COR-L47 (cell line): ENCODE measurements at regions not wholly inside any gene's neighbourhood (a gene's known extent, or its start where the extent isn't known, plus 50 kb on each side); places are given as distances from the start of the nearest gene placed in this dataset.
"Not testable (repeated sequence)": the region's sequence is repeated elsewhere in the genome, so short reads cannot be mapped to it uniquely, and the experiment has no call there.

Experiments used
- DNase-seq: peaks from one replicate; lab custom pipeline; 2025; lab: John Stamatoyannopoulos, UW

DNA sequence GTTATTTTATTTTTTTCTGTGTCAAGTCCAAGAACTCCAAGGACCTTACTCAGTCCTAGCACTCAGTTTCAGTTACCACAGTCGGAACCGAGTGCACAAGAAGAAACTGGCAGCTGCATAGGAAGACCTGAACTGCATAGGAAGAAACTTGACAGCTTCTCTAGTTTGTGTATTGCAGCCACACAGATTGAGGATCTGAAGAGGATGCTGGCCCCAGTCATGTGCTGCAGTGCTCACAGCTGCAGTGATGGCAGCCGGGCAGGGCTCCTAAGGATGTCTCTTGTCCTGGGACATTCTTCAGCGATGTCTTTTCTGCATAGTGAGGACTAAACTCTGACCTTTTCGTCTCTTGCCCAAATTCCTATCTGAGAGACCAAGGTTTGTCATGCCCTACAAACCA, 261.2 kb downstream of the STIM2 start:
- no peak for DNase-seq

DNA sequence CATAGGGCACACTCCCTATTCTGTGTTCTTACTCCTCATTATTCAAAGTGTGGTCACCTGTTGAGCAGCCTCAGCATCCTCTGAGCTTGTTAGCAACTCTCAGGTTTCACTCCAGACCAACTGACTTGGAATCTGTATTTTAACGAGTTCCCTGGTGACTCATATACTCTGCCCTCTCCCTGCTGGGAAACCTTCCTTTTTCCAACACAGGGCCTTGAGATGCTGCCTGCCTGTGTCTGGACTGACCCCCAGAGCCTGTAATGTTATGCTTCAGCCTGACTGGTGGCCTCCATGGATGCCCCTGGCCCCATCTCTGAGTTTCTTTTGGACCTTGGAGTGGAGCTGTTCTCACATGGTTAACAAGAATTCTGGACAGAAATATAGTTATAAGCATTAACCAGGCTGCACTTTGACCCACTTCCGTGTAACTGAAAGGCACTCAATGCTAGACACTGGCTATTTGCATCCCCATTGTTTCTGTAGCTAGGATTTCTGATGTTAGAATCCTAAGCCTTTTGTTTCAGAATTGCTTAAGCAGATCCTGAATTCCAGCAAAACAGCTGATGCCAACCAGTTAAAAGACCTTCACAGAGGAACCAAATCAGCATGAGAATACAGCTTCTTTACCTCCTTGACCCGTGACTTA, 262.6 kb downstream of the STIM2 start:
- DNase-seq: no peak

GRCh38 chr4:27123769-27124124, 263.1 kb downstream of the STIM2 start:
- DNase-seq: no peak

GRCh38 chr4:27126895-27127294, 266.3 kb downstream of the STIM2 start:
- DNase-seq: not testable (repeated sequence)

DNA sequence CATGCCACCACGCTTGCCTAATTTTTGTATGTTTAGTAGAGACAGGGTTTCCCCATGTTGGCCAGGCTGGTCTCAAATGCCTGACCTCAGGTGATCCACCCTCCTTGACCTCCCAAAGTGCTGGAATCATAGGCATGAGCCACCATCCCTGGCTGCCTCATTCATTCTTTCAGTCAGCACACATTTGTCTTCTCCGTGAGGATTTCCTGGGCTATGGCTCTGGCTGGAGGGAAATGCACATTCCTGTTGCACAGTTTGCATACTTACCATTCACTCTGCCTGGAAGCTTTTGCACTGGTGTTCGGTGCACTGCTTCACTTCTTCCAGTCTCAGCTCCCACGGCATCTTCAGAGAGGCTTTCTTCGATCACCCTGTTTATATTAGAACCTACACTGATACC, 267.8 kb downstream of the STIM2 start:
- DNase-seq: no peak

DNA sequence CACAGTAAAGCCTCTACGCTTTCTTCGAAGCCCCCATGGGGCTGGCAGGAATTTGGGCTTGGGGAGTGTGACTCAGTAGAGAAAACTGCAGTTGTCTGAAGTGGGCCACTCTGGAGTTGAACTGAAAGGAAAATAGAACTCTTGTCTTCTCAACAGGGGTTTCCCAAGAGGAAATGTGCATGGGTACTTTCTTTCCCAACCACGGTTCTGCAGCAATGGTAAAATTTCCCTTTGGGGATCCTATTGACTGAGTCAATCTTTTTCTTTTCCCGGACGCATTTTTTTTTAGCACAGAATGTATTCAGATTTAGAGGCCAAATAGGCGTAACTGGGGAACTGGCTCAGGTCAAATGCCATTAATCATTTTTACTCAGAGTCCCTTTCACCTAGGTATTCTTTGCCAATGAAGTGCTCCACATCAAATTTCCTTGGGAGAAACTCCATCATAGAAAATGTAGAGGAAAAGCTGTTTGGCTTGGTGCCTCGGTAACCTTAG, 269.3 kb downstream of the STIM2 start:
- DNase-seq: no peak

DNA sequence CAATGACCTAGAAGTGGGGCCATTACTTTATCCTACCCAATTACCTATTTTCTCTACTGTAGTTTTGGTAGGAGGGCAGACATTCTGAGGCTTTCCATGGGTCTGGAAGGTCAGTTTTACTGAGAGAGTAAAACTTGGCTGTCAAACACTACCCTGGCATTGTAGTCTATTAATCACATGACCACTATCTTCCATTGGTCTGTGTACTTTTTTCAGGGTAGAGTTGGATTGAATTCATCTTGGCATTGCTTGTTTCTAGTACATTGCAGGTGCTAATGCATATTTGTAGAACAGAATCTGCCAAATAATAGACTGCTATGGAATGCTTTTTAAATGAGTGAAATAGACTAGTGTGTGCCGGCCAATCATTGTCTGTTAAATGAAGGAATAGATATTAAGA, 271.9 kb downstream of the STIM2 start:
- no peak for DNase-seq

- no peak for DNase-seq
These were observed 279.8 kb downstream of the STIM2 start for GRCh38 chr4:27140486-27140885.

DNA sequence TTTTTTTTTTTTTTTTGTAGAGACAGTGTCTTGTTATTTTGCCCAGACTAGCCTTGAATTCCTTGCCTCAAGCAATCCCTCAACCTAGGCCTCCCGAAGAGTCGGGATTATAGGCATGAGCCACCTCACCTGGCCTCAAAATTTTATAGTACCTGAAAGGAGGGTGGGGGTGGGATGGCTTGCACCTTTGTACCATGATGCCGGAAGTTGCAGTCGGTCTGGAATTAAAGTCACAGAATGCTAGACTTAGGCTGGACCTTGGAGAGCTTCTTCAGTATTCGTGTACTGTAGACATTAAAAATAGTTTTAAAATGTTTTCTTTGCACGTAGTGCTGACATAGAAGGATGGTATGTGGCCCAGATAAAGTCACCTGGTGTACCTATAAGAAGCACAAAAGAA, 280.9 kb downstream of the STIM2 start:
- DNase-seq: no peak

DNA sequence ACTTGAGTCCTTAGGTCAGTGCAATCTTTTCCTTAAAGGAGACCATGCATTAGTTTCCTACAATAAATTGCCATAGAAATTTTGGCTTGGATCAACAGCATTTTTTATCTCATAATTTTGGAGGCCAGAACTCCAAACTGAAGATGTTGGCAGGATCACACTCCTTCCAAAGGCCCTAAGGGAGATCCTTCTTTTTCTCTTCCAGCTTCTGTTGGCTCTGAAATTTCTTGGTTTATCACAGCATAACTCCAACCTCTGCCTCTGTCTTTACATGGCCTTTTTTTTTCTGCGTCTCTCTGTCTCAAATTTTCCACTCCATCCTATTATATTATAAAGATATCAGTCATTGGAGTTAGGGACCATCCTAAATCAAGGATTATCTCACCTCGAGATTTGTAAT, 282.2 kb downstream of the STIM2 start:
- DNase-seq: no peak

DNA sequence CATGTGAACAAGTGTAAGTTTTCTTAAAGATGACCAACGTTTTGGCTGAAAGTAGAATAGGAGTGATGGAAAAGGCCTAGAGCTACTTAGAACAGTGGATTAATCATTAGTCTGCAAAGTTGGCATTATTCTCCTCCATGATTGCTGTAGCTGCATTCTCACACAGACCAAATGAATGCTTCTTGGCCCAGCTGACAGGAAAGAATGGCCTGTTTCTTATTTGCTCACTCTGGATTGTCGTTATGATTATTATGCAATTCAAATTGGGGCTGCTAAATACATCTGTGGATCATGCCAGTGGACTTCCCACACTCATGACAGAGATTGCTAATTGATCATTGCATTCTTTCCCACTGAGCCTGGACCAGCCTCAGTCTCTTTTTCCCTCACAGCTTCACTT, 285.0 kb downstream of the STIM2 start:
- DNase-seq: no peak

DNA sequence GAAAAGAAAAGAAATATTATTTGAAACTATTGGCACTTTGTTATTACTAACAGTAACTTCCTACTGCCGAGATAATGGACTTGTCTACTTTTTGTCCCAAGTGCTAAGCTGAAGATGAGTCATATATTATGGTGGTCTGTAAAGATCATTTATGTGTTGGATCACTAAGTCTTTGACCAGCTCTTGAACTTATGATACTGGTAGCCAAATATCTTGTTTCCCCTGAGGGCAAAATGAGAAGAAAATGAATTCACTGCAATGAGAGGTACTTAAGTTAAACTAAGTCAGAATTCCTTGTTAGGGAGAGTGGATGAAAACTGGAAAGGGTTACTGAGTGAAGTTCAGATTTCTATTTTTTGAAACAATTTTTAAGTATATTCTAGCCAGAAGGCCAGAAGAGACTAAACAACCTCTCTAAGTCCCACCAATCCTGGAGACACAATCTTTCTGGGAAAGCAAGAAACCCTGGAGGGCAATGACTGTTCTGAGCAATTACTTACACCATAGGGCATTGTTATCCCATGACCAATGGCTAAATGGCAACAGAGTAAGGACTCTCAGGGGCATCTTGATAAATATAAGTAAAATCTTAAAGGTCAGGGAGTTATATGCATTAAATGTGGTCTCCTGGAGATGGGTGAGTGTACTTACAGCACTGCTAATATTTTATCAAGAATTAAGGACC, 287.7 kb downstream of the STIM2 start:
- DNase-seq: no peak

- DNase-seq: no peak
These were observed 289.0 kb downstream of the STIM2 start for GRCh38 chr4:27149541-27150212.

- no peak for DNase-seq
These were observed 292.1 kb downstream of the STIM2 start for GRCh38 chr4:27152703-27153102.

GRCh38 chr4:27154706-27155105, 294.1 kb downstream of the STIM2 start:
- DNase-seq: no peak

GRCh38 chr4:27161191-27161590, 300.6 kb downstream of the STIM2 start:
- no peak for DNase-seq

DNA sequence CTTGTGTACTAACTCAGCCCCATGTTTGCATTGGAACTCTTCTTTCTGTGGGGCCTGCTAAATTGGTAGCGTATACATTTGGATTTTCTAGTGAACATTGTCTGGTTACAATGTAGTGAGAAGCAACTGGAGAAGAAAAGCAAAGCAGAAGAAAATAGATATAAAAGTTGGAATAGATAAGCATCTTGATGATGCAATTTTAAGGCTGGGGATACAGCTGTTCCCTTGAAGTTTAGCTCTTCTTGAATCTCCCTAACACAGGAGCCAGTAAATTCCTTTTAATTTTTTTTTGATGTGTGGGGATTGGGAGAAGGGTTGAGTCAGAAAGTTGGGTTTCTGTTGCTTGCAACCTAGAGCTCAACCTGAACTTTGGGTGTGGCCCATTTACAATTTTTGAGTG, 308.1 kb downstream of the STIM2 start:
- DNase-seq: no peak

DNA sequence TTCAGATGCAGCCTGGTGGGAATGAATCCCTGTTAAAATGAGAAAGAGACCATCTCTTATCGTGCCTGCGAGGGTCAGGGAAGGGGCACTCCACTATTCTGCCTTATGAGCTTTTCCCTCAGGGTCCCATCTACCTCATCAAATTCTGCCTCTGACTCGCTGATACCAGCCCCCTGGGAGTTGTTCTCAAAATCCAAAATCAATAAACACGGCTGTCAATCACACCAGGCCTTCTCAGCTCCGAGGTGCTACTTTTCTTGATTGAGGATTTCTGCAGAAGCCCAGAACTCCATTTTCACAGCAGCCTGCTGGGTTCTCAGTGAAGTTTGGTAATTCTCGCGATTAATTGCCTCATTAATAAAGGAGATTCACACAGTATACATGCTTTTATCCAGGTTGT, 312.6 kb downstream of the STIM2 start:
- DNase-seq: no peak

DNA sequence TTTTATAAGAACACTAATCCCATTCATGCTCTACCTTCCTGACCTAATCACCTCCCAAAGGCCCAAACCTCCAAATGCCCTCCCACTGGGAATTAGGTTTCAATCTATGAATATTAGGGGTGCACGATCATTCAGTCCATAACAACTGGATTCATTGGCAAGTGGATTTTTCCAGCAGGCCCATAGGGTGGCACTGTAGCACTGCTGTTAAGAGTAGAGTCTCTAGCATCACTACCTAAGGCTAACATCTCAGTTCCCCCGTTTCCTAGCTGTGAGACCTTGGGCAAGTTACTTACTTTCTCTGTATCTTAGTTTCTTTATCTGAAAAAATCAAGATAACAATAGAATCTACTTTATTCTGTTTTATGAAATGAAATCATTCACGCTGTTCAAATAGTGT, 315.8 kb downstream of the STIM2 start:
- peak; percentile 88 for DNase-seq

DNA sequence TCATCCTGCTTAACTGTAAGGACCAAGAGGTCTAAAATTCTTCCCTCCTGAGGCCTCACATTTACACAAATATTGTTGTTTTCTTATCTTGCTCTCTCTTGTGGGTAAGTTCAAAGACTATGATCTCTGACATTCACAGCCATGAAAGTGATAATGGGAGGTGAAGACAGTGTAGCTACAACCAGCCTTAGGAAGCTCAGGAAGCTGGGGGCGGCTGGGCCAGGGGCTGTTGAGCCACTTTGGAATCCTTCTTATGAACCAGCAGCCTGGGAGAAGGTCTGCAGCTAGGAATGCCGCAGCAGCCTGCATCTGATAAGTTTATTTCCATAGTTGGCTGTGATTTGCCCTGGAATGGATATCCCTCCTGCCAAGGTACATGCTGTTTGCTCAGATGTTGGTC, 316.2 kb downstream of the STIM2 start:
- no peak for DNase-seq

- DNase-seq: no peak
These were observed 317.4 kb downstream of the STIM2 start for GRCh38 chr4:27178061-27178460.

DNA sequence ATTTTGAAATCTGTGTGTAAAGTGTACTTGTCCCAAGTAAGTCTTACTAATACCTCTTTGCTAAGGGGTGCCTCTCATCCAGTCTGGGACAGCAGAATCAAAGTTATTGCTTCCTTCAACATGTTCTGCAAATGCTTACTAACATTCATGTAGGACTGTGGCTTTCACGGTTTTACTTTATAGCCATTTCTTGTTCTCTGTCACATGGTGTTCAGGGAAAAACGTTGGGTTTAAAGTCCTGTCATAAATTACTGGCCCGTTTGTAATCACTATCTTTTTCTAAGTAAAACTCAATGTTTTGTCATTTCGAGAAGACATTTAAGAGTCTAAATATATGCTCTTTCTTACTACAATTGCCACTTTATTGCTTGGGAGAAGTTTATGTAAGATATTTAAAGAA, 321.1 kb downstream of the STIM2 start:
- DNase-seq: no peak

DNA sequence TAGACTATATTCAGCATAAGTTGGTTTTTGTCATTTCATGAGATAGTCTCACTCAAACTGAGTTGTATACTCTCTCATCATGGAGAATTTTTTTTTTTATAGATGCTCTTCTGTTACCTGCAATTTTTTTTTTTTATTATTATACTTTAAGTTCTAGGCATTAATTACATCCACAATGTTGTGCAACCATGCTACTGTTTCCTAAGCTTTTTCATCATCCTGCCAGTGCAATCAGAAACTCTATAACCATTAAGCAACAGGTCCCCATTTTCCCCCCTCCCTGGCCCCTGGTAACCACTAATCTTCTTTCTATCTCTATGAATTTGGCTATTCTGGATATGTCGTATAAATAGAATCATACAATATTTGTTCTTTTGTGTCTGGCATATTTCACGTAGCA, 321.6 kb downstream of the STIM2 start:
- DNase-seq: no peak
